Tongue (tissue), 1 donor: ENCODE measurements at regions not wholly inside any gene's neighbourhood (a gene's known extent, or its start where the extent isn't known, plus 50 kb on each side); places are given as distances from the start of the nearest gene placed in this dataset.

Experiments
- DNase-seq: peaks from one replicate; pipeline ENCODE4 v3.0.0-alpha.2; 2015

GRCh38 chr3:180352261-180352660 lies 249.7 kb upstream of the TTC14 start:
- DNase-seq, result no peak

- DNase-seq, result no peak
These were observed 247.7 kb upstream of the TTC14 start for GRCh38 chr3:180354214-180354613.

- no peak for DNase-seq
These were observed 243.8 kb upstream of the TTC14 start for GRCh38 chr3:180358179-180358578.

DNA sequence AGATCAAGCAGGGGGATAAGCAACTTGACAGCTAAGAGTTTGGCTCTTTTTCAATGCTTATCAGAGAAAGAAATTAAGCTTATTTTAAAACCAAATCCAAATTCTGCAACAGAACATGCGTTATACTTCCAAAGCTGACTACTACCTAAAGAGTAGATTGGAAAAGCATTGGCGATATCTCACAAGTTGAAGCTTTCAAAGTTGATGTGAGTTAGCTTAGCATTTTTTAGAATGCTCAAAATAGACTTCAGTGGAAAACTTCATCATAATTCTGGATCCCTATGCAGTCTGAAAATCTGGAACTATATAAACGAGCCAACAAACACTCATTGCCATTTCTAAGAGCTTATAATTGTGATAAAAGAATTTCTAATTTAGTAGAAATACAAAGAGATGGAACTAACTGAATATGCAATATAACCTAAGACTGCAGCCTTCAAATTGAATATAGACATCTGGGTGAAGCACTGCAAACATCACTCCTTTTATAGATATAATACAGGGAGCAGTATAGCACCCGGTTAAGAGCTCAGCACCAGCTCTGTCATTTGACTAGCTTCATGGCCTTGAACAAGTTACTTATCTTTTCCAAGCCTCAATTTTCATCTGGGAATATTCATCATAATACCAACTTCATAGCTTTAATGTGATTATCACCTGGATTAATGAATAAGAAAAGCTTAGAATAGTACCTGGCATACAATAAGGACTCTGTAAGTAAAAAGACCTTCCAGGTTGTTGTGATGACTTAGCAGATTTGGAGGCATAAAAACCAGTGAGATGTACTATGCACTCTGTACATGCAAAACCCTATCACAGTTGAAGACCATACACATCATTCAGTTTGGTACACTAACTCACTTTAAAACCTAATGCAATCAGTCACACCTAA lies 242.7 kb upstream of the TTC14 start:
- no peak for DNase-seq

- DNase-seq, result no peak
These were observed 242.0 kb upstream of the TTC14 start for GRCh38 chr3:180359953-180360279.

- peak; percentile 7 for DNase-seq
These were observed 239.9 kb upstream of the TTC14 start for GRCh38 chr3:180362081-180362480.

DNA sequence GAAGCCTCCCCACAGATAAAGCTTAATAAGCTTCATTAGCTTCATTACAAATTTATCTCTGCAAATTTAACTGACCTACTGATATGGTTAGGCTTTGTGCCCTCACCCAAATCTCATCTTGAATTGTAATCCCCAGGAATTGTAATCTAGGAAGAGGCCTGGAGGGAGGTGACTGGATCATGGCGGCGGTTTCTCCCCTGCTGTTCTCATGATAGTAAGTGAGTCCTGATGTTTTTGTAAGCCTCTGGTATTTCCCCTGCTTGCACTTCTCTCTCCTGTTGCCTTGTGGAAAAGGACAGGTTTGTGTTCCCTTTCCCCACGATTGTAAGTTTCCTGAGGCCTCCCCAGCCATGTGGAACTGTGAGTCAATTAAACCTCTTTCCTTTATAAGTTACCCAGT lies 226.1 kb upstream of the TTC14 start:
- DNase-seq, result no peak

GRCh38 chr3:180378496-180378895 lies 223.5 kb upstream of the TTC14 start:
- DNase-seq, result no peak

GRCh38 chr3:180382638-180383180 lies 219.3 kb upstream of the TTC14 start:
- DNase-seq, result peak; percentile 2

DNA sequence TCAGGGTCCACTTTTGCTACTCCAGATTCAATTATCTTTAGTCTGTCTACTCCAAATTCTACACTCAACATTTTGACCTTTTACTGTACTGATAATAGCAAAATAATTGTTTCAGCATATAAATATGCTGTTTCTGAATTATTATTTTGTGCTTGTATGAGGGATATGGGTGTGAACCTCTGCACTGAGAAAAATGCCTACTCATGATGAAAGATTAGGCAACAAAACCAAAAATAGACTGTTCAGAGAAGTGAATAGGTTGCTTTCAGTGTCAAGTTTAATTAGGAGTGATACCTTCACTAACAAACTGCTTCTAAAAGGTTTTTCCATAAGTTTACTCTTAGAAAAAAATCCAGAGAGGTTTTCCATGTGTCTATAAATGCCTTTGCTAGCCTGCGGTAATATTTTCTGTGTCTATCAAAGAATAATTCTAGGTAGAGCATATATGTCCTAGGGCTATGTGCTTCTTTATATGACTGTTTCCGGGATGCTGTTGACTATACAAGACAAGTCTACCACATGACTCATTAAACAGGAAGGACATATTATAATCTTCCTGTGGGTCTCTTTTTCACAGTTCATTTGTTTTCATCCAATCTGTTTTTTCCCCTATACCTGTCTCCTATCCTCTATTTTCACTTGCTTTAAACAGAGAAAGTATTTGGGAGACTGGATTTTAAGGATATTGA lies 218.5 kb upstream of the TTC14 start:
- DNase-seq, result no peak

DNA sequence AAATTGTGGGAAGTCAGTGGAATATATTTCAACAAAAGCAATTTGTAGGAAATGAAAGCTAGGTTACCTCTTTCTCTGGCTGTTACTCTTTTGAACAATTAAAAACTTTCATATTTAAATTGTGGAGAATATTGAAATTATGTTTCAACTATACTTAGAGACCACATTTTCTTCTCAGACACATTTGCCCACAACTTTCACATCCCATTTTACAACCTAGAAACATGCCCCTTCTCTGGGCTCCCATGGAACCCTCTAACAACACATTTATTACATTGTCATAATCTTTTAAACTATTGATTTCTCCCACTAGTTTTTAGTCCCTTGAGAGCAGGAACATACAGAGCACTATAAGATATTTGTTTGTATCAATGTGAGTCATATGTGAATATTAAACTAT lies 211.7 kb upstream of the TTC14 start:
- no peak for DNase-seq

GRCh38 chr3:180391001-180391400 lies 211.0 kb upstream of the TTC14 start:
- DNase-seq, result no peak

DNA sequence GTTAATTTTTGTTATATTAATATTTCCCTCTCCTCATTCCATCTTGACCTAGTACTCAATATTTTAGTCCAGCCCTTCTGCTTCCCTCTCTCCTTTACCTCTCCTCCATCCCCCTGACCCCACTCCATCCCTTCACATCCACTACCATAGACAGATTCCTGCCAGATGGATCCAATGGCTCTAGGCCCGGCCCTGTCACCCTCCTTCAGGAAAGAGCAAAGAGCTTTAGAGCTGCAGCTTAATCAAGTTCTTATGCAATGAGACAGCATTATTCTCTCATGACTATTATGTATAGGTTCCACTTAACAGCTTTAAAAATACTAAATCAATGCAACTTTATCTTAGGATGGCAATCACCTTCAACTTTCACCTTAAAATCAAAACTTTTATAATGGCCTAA lies 200.7 kb upstream of the TTC14 start:
- no peak for DNase-seq

DNA sequence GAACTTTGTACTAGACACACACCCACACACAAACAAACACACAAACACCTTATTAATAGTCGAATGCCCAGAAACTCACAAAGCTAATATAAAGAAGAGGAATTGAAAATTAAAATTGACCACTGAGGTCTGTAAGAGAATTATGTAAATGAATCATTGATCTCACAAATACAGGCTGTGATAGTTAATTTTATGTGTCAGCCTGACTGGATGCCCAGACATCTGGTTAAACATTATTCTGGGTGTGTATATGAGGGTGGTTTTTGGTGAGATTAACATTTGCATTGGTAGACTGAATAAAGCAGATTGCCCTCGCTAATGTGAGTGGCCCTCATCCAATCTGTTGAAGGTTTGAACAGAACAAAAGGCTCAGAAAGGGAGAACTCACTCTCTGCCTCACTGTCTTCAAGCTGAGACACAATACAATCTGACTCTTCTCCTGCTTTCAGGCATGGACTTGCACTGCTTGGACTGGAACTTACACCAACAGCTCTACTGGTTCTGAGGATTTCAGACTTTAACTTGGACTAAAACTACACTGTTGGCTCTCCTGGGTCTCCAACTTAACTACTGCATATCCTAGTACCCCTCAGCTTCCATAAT lies 199.4 kb upstream of the TTC14 start:
- DNase-seq, result no peak

DNA sequence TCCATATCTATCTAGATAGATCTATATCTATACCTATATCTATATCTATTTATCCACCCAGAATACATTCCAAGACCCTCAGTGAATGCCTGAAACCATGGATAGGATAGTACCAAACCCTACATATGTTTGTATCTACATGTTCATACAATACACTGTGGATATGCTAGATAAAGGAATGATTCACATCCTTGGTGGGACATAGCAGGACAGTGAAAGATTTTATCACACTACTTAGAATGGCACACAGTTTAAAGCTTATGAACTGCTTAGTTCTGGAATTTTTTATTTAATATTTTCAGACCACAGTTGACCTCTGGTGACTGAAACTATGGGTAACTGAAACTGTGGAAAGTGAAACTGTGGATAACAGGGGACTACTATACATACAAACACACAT lies 198.8 kb upstream of the TTC14 start:
- DNase-seq, result no peak

DNA sequence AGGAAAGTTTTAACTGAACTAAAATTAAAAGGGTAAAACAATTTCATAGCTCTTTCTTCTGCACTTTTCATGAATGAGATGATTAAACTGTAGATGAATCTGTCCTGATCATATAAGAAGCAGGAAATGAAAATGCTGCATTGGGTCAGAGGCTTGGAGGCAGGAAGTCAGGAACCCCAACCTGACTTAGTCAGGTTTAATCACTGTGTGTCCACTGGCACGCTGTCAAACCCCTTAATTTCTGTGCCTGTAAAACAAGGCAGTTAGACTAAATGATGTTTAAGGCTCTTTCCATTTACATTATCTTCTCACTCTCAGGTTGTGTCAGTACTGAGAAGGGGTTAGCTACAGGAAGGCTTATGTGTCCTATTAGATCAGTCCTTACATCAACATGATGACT lies 193.3 kb upstream of the TTC14 start:
- DNase-seq, result no peak

DNA sequence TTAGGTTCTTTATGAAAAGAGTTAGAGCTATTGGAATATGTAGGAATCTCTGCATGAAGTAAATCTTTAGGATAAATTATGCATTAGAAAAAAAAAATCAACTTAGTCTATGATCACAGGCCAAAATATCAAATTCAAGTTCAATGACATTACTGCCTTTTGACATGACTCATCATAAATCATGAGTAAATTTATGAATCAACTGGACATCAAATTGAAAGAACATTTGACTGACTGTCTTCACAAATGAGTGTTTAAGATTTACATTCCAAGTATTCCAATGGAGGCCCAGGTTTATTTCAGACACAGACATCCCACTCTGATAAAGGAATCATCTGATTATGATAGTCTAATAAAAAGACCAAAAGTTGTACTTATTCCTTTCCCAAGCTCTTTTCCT lies 192.8 kb upstream of the TTC14 start:
- DNase-seq, result no peak

DNA sequence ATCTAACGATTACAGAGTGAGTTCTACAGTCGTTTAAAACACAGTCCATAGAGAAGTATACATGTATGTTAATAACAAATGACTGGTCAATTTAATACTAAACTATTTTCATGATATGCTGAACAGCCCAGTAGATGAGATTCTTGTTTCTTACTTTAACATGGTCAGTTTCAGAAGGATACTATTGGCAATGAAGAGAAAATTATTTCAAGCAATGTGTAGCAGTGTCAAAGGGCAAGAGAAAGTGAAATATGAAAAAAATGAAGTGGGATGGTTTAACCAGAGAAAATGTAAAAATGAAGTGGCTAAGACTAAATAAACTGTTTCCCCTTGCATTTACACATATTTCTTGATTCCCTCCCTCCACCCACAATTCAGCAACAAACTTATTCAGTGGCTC lies 192.1 kb upstream of the TTC14 start:
- DNase-seq, result no peak

GRCh38 chr3:180414157-180414556 lies 187.8 kb upstream of the TTC14 start:
- no peak for DNase-seq

DNA sequence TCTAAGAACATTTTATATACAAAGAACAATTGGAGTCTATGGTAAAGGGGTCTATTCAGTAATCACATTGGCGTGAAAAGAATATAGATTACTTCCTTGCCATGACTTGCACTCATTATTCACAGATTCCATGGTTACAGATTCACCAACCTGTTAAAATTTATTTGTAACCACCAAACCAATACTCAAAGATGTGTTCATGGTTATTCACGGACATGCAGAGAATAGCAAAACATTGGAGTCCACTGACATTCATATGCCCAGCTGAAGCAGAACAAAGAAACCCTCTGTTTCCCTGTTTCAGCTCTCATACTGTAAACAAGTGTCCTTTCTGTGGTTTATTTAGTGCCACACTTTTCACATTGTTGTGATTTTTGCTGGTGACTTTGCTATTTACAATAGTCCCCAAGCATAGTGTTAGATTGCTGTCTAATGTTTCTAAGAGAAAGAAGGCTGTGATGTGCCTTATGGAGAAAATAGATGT lies 185.8 kb upstream of the TTC14 start:
- DNase-seq, result peak; percentile 2

DNA sequence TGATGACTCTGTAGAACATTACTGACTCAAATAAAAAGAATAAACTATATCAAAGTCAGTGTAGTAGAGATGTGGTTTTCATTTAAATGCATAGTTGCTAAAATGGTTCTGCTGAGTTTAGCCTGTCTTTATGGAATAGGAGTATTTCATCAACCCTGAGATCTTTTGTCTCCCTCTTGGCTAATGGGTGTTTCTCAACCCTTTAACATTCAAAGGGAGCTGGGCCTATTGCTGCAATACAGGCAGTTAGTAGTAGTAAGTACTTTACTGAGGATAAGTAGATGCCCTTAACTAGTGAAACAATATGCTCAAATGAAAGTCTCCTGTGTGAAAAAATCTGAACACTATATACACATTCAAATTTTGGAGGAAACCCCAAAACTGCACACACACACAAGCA lies 184.7 kb upstream of the TTC14 start:
- no peak for DNase-seq

DNA sequence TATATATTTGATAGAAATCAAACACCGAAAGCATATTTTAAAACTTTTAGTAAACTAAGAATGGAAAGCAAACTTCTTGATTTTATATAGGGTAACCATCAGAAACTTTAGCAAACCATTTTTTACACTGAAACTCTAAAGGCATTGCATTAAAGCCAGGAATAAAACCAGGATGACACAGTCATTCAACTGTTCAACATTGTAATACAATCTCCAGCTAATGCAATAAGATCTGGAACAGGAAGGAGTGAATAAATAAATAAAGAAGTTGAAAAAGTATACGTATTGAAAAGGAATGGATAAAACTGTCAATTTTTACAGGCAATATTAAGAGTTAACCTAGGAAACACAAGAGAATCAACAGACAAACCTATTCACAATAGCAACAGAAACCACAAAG lies 181.9 kb upstream of the TTC14 start:
- DNase-seq, result no peak

GRCh38 chr3:180420804-180421203 lies 181.2 kb upstream of the TTC14 start:
- no peak for DNase-seq
